GM18499 (cell line): ENCODE measurements at regions not wholly inside any gene's neighbourhood (a gene's known extent, or its start where the extent isn't known, plus 50 kb on each side); places are given as distances from the start of the nearest gene placed in this dataset.

Experiments
- ATAC-seq: cut with Tn5 transposase; IDR thresholded peaks from one replicate; pipeline ENCODE4 v1.9.1; 2021; ENCODE audit warnings: moderate number of reproducible peaks; ENCODE audit not compliant: insufficient read depth, unreplicated experiment

- ATAC-seq, result no peak
Measured at GRCh38 chr1:87935130-87935529, 606.5 kb downstream of the LMO4 start.

GRCh38 chr1:87937831-87938395 lies 609.2 kb downstream of the LMO4 start:
- ATAC-seq, result no peak

GRCh38 chr1:87938631-87939030 lies 610.0 kb downstream of the LMO4 start:
- no peak for ATAC-seq

GRCh38 chr1:87939444-87939843 lies 610.8 kb downstream of the LMO4 start:
- no peak for ATAC-seq

GRCh38 chr1:87940421-87940820 lies 611.7 kb downstream of the LMO4 start:
- ATAC-seq, result no peak

GRCh38 chr1:87941337-87941946 lies 612.8 kb downstream of the LMO4 start:
- no peak for ATAC-seq

- no peak for ATAC-seq
Measured at GRCh38 chr1:87942165-87942564, 613.5 kb downstream of the LMO4 start.

- ATAC-seq, result no peak
Measured at GRCh38 chr1:87949711-87950110, 621.0 kb downstream of the LMO4 start.

- no peak for ATAC-seq
Measured at GRCh38 chr1:87950369-87950768, 621.7 kb downstream of the LMO4 start.

GRCh38 chr1:87951409-87951808 lies 622.7 kb downstream of the LMO4 start:
- no peak for ATAC-seq

- no peak for ATAC-seq
Measured at GRCh38 chr1:87951852-87952251, 623.2 kb downstream of the LMO4 start.

GRCh38 chr1:87953121-87953520 lies 624.4 kb downstream of the LMO4 start:
- ATAC-seq, result no peak

GRCh38 chr1:87953732-87954344 lies 625.2 kb downstream of the LMO4 start:
- ATAC-seq, result no peak

- ATAC-seq, result no peak
Measured at GRCh38 chr1:87955038-87955437, 626.4 kb downstream of the LMO4 start.

GRCh38 chr1:87956072-87956471 lies 627.4 kb downstream of the LMO4 start:
- ATAC-seq, result no peak

GRCh38 chr1:87956750-87957149 lies 628.1 kb downstream of the LMO4 start:
- ATAC-seq, result no peak

GRCh38 chr1:87957331-87957730 lies 628.7 kb downstream of the LMO4 start:
- no peak for ATAC-seq

- ATAC-seq, result no peak
Measured at GRCh38 chr1:87958201-87958600, 629.5 kb downstream of the LMO4 start.

- ATAC-seq, result no peak
Measured at GRCh38 chr1:87958716-87959115, 630.0 kb downstream of the LMO4 start.

- ATAC-seq, result no peak
Measured at GRCh38 chr1:87959236-87959635, 630.6 kb downstream of the LMO4 start.

GRCh38 chr1:87961992-87962391 lies 633.3 kb downstream of the LMO4 start:
- no peak for ATAC-seq

- ATAC-seq, result no peak
Measured at GRCh38 chr1:87963556-87963955, 634.9 kb downstream of the LMO4 start.
